ENCODE measurements at regions not wholly inside any gene's neighbourhood (a gene's known extent, or its start where the extent isn't known, plus 50 kb on each side); places are given as distances from the start of the nearest gene placed in this dataset.

GRCh38 chr13:79155883-79156282 is 250.2 kb downstream of the RBM26 start:
- Histone ChIP-seq H3K27me3 (ENCODE audit: insufficient read depth, poor library complexity, severe bottlenecking) (no peaks in the 10 kb centered on the region), H3K36me3 (ENCODE audit: low read depth) (no peaks in the 10 kb centered on the region), H3K4me1 (ENCODE audit: insufficient read depth, poor library complexity, severe bottlenecking) (no peaks in the 10 kb centered on the region), H3K9me3 (ENCODE audit: severe bottlenecking) (no peaks in the 10 kb centered on the region), H3K4me3 (ENCODE audit: severe bottlenecking) (no peak overlapping the region), H3K27ac (ENCODE audit: poor library complexity, severe bottlenecking) (no peak overlapping the region)
- no peak for TF ChIP-seq CTCF (IDR thresholded peaks at IDR 0.05; ENCODE audit: poor library complexity, severe bottlenecking)
- DNase-seq (ENCODE audit: low spot score) (no peak), ATAC-seq (ENCODE audit: low read depth) (no peak)

GRCh38 chr13:79149210-79149609 is 256.8 kb downstream of the RBM26 start:
- Histone ChIP-seq H3K4me1 (ENCODE audit: insufficient read depth, poor library complexity, severe bottlenecking) (no peaks in the 10 kb centered on the region), H3K36me3 (ENCODE audit: low read depth) (no peaks in the 10 kb centered on the region), H3K4me3 (ENCODE audit: severe bottlenecking) (no peak overlapping the region), H3K27ac (ENCODE audit: poor library complexity, severe bottlenecking) (no peak overlapping the region), H3K27me3 (ENCODE audit: insufficient read depth, poor library complexity, severe bottlenecking) (no peaks in the 10 kb centered on the region), H3K9me3 (ENCODE audit: severe bottlenecking) (no peaks in the 10 kb centered on the region)
- ATAC-seq (ENCODE audit: low read depth) (no peak), DNase-seq (ENCODE audit: low spot score) (no peak)
- TF ChIP-seq CTCF (IDR thresholded peaks at IDR 0.05; ENCODE audit: poor library complexity, severe bottlenecking), result no peak

- H3K9me3 ChIP-seq (ENCODE audit: severe bottlenecking), result no peaks in the 10 kb centered on the region
- no peak for TF ChIP-seq CTCF (IDR thresholded peaks at IDR 0.05; ENCODE audit: poor library complexity, severe bottlenecking)
- no peak overlapping the region for H3K4me3 ChIP-seq (ENCODE audit: severe bottlenecking)
- H3K27me3 ChIP-seq (ENCODE audit: insufficient read depth, poor library complexity, severe bottlenecking), result no peaks in the 10 kb centered on the region
- H3K27ac ChIP-seq (ENCODE audit: poor library complexity, severe bottlenecking), result no peak overlapping the region
- no peak for ATAC-seq (ENCODE audit: low read depth)
- no peaks in the 10 kb centered on the region for H3K4me1 ChIP-seq (ENCODE audit: insufficient read depth, poor library complexity, severe bottlenecking)
- DNase-seq (ENCODE audit: low spot score), result no peak
- no peaks in the 10 kb centered on the region for H3K36me3 ChIP-seq (ENCODE audit: low read depth)
Measured at GRCh38 chr13:79141082-79141481, 265.0 kb downstream of the RBM26 start.

- H3K4me1 ChIP-seq (ENCODE audit: insufficient read depth, poor library complexity, severe bottlenecking), result peaks cover 11% of the 10 kb centered on the region
- no peak overlapping the region for H3K27ac ChIP-seq (ENCODE audit: poor library complexity, severe bottlenecking)
- no peak overlapping the region for H3K4me3 ChIP-seq (ENCODE audit: severe bottlenecking)
- no peaks in the 10 kb centered on the region for H3K36me3 ChIP-seq (ENCODE audit: low read depth)
- TF ChIP-seq CTCF (IDR thresholded peaks at IDR 0.05; ENCODE audit: poor library complexity, severe bottlenecking), result no peak
- DNase-seq (ENCODE audit: low spot score) (no peak), ATAC-seq (ENCODE audit: low read depth) (peak; percentile 97)
- no peaks in the 10 kb centered on the region for H3K9me3 ChIP-seq (ENCODE audit: severe bottlenecking)
- H3K27me3 ChIP-seq (ENCODE audit: insufficient read depth, poor library complexity, severe bottlenecking), result no peaks in the 10 kb centered on the region
Measured at GRCh38 chr13:79128158-79128557, 277.9 kb downstream of the RBM26 start.

GRCh38 chr13:79126706-79127105 is 279.3 kb downstream of the RBM26 start:
- no peaks in the 10 kb centered on the region for H3K27me3 ChIP-seq (ENCODE audit: insufficient read depth, poor library complexity, severe bottlenecking)
- TF ChIP-seq CTCF (IDR thresholded peaks at IDR 0.05; ENCODE audit: poor library complexity, severe bottlenecking), result no peak
- no peak for DNase-seq (ENCODE audit: low spot score)

More at GRCh38 chr13:79126706-79127105, 279.3 kb downstream of the RBM26 start:
- Histone ChIP-seq H3K4me1 (ENCODE audit: insufficient read depth, poor library complexity, severe bottlenecking) (peaks cover 11% of the 10 kb centered on the region), H3K27ac (ENCODE audit: poor library complexity, severe bottlenecking) (no peak overlapping the region), H3K9me3 (ENCODE audit: severe bottlenecking) (no peaks in the 10 kb centered on the region), H3K36me3 (ENCODE audit: low read depth) (no peaks in the 10 kb centered on the region), H3K4me3 (ENCODE audit: severe bottlenecking) (no peak overlapping the region)
- no peak for ATAC-seq (ENCODE audit: low read depth)

Measured in RWPE2 (cell line).